ENCODE measurements at regions not wholly inside any gene's neighbourhood (a gene's known extent, or its start where the extent isn't known, plus 50 kb on each side); places are given as distances from the start of the nearest gene placed in this dataset.

DNA sequence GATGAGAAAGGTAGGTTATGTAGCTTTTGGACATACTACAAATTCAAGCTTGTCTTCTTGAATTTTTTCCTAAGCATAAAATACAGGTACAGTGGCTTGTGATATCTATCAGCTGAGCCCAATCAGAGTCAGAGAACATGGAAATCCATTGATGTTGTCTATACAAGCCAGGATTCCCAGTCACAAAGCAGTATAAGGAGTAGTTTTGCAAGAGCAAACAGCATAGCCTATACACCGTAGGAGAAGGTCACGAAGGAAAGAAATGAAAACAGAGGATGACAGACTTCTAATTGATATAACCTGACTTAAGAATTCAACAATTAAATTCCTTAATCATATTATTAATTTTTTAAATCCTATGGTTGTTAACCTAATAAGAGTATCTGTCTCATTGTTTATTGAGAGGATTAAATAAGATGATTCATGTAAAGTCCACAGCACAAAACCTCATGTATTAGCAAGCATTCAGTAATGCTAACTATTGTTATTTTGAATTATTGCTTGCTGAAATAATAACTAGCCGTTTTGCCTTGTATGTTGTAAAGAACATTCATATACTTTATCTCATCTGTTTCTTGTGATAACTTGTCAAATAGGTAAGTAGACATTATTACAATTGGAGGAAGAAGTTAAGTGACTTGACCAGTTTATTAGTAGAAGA is 276.6 kb upstream of the ZPLD1 start:
- TF ChIP-seq POLR2A (IDR thresholded peaks at IDR 0.05; ENCODE audit: low read depth, low read length) = no peak
- TF ChIP-seq, protein P1, sequence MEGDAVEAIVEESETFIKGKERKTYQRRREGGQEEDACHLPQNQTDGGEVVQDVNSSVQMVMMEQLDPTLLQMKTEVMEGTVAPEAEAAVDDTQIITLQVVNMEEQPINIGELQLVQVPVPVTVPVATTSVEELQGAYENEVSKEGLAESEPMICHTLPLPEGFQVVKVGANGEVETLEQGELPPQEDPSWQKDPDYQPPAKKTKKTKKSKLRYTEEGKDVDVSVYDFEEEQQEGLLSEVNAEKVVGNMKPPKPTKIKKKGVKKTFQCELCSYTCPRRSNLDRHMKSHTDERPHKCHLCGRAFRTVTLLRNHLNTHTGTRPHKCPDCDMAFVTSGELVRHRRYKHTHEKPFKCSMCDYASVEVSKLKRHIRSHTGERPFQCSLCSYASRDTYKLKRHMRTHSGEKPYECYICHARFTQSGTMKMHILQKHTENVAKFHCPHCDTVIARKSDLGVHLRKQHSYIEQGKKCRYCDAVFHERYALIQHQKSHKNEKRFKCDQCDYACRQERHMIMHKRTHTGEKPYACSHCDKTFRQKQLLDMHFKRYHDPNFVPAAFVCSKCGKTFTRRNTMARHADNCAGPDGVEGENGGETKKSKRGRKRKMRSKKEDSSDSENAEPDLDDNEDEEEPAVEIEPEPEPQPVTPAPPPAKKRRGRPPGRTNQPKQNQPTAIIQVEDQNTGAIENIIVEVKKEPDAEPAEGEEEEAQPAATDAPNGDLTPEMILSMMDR (IDR thresholded peaks at IDR 0.05; ENCODE audit: extremely low read depth in 1 of 2, insufficient read depth in 1 of 2, low read depth in 1 of 2, low read length in 2 of 2) = no peak
- TF ChIP-seq, protein P2, sequence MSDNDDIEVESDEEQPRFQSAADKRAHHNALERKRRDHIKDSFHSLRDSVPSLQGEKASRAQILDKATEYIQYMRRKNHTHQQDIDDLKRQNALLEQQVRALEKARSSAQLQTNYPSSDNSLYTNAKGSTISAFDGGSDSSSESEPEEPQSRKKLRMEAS (IDR thresholded peaks at IDR 0.05; ENCODE audit: insufficient read depth, insufficient read length) = no peak
